OCI-LY7 (cell line): ENCODE measurements at regions not wholly inside any gene's neighbourhood (a gene's known extent, or its start where the extent isn't known, plus 50 kb on each side); places are given as distances from the start of the nearest gene placed in this dataset.
A peak's percentile ranks its signal among the peaks of the same experiment; 100 is the strongest.

Experiments used
- BruUV-seq: library from RNA; stranded (reverse); fragments of 400-500 nt; replicated peaks from 2 replicates; lab custom pipeline; 2021; lab: Mats Ljungman, UMichigan
- CTCF ChIA-PET: fragments of 300-600 bp; sonication (Branson Sonifier 250); formaldehyde crosslinking; loops from one replicate; lab custom pipeline; 2022; ENCODE audit warnings: antibody characterized with exemption; ENCODE audit not compliant: unreplicated experiment; lab: Charles Lee
- POLR2A ChIA-PET: fragments of 300-600 bp; sonication (Branson Sonifier 250); formaldehyde crosslinking; loops from one replicate; lab custom pipeline; 2022; ENCODE audit warnings: antibody characterized with exemption; lab: Charles Lee
- DNase-seq: peaks from one replicate; pipeline ENCODE4 v3.0.0-alpha.2; 2015; ENCODE audit warnings: low spot score
- H2AFZ ChIP-seq: fragments of 200-600 bp; sonication (generic), shearing (Covaris generic); 2 replicates; pipeline ENCODE4 v1.6.1; 2014; ENCODE audit warnings: mild to moderate bottlenecking, antibody characterized with exemption, low read length, moderate library complexity
- H3K27ac ChIP-seq: fragments of 200-600 bp; sonication (generic); 2 replicates; pipeline ENCODE4 v1.5.1; 2014; ENCODE audit warnings: mixed run types, low read depth, mild to moderate bottlenecking, moderate library complexity, low read length, inconsistent platforms; ENCODE audit not compliant: poor library complexity, severe bottlenecking
- H3K36me3 ChIP-seq: fragments of 200-600 bp; sonication (generic); 2 replicates; pipeline ENCODE4 v1.6.1; 2014; ENCODE audit warnings: mild to moderate bottlenecking, antibody characterized with exemption, low read length, moderate library complexity, mixed read lengths; ENCODE audit not compliant: insufficient read depth
- H3K4me1 ChIP-seq: fragments of 200-600 bp; sonication (generic); 2 replicates; pipeline ENCODE4 v1.5.1; 2014; ENCODE audit warnings: mild to moderate bottlenecking, low read length; ENCODE audit not compliant: insufficient read depth, poor library complexity, severe bottlenecking
- H3K4me2 ChIP-seq: fragments of 200-600 bp; sonication (generic); 2 replicates; pipeline ENCODE4 v1.6.1; 2014; ENCODE audit warnings: mild to moderate bottlenecking, low read length
- H3K4me3 ChIP-seq: fragments of 200-600 bp; sonication (generic); 2 replicates; pipeline ENCODE4 v1.5.1; 2014; ENCODE audit warnings: mild to moderate bottlenecking, low read depth, low read length; ENCODE audit not compliant: poor library complexity, severe bottlenecking
- H3K79me2 ChIP-seq: fragments of 200-600 bp; sonication (generic); 2 replicates; pipeline ENCODE4 v1.6.1; 2016; ENCODE audit warnings: low read depth, mild to moderate bottlenecking, low read length, moderate library complexity, mixed read lengths; ENCODE audit not compliant: insufficient read depth
- H3K9me2 ChIP-seq: fragments of 200-600 bp; sonication (generic); 2 replicates; pipeline ENCODE4 v1.6.1; 2016; ENCODE audit warnings: mild to moderate bottlenecking, low read length, mixed read lengths; ENCODE audit not compliant: insufficient read depth
- H3K9me3 ChIP-seq: fragments of 200-600 bp; sonication (generic); 2 replicates; pipeline ENCODE4 v1.6.1; 2014; ENCODE audit warnings: mild to moderate bottlenecking, mixed run types, low read length, mixed read lengths
- H4K20me1 ChIP-seq: fragments of 200-600 bp; sonication (generic); 2 replicates; pipeline ENCODE4 v1.6.1; 2014; ENCODE audit warnings: mild to moderate bottlenecking, antibody characterized with exemption, low read length, moderate library complexity, mixed read lengths; ENCODE audit not compliant: insufficient read depth
- CTCF ChIP-seq: fragments of 200-600 bp; sonication (generic); conservative IDR thresholded peaks from 2 replicates; pipeline ENCODE4 v1.5.1; 2014; ENCODE audit warnings: mild to moderate bottlenecking, antibody characterized with exemption, low read length, moderate library complexity, mixed read lengths
- EZH2phosphoT487 ChIP-seq: fragments of 200-600 bp; sonication (generic); IDR thresholded peaks from 2 replicates; pipeline ENCODE4 v1.6.1; 2018; ENCODE audit warnings: low read depth, borderline replicate concordance, mild to moderate bottlenecking, mixed run types, antibody characterized with exemption, low read length, moderate library complexity, mixed read lengths
- intact Hi-C: fragments of 100-400 bp; cut with micrococcal nuclease; formaldehyde crosslinking; loops from one replicate; pipeline ENCODE4 v1.10.0; 2022; ENCODE audit not compliant: unreplicated experiment

- TF ChIP-seq CTCF (peak; percentile 88), EZH2phosphoT487 (no peak)
- H2AFZ ChIP-seq = peak overlapping the region; percentile 80
- H3K36me3 ChIP-seq = no peaks in the 10 kb centered on the region
- DNase-seq = peak; percentile 82
- no peaks in the 10 kb centered on the region for H3K9me3 ChIP-seq
- ChIA-PET CTCF (interaction anchor here (0.7 kb wide), 1 partner anchor 200 kb away, joined by 4 read pairs; no protein-coding TSS in a partner anchor), POLR2A (no interaction called here)
- no peak overlapping the region for H3K4me3 ChIP-seq
- H3K27ac ChIP-seq = no peak overlapping the region
- no peaks in the 10 kb centered on the region for H3K79me2 ChIP-seq
- no TSS peak for BruUV-seq
- intact Hi-C loops = loop anchor here (1.0 to 2.0 kb wide), 3 partner anchors 110 to 262 kb away; no protein-coding TSS in a partner anchor
- no peaks in the 10 kb centered on the region for H3K4me1 ChIP-seq
- H4K20me1 ChIP-seq = no peaks in the 10 kb centered on the region
- peak overlapping the region; percentile 50 for H3K4me2 ChIP-seq
- H3K9me2 ChIP-seq = no peaks in the 10 kb centered on the region
Observed at GRCh38 chr12:132414634-132415326, 75.2 kb upstream of the FBRSL1 start.

- ChIA-PET CTCF (interaction anchor here (0.6 to 0.7 kb wide), 2 partner anchors 151 to 260 kb away, joined by 3 to 5 read pairs; no protein-coding TSS in a partner anchor), POLR2A (no interaction called here)
- no peaks in the 10 kb centered on the region for H3K9me3 ChIP-seq
- H3K4me1 ChIP-seq = no peaks in the 10 kb centered on the region
- H3K27ac ChIP-seq = no peak overlapping the region
- no peak overlapping the region for H2AFZ ChIP-seq
- intact Hi-C loops = loop anchor here (2.0 kb wide), 1 partner anchor 261 kb away; no protein-coding TSS in a partner anchor
- no peaks in the 10 kb centered on the region for H4K20me1 ChIP-seq
- H3K9me2 ChIP-seq = no peaks in the 10 kb centered on the region
- BruUV-seq = no TSS peak
- peak; percentile 20 for DNase-seq
- no peaks in the 10 kb centered on the region for H3K79me2 ChIP-seq
- H3K4me3 ChIP-seq = no peak overlapping the region
- H3K4me2 ChIP-seq = no peak overlapping the region
- no peaks in the 10 kb centered on the region for H3K36me3 ChIP-seq
- TF ChIP-seq CTCF = peak; percentile 74
- no peak for TF ChIP-seq EZH2phosphoT487
Observed at GRCh38 chr12:132413931-132414588, 75.9 kb upstream of the FBRSL1 start.

GRCh38 chr12:132411457-132411856 lies 78.5 kb upstream of the FBRSL1 start:
- TF ChIP-seq EZH2phosphoT487 (no peak), CTCF (no peak)
- H3K27ac ChIP-seq = no peak overlapping the region
- no peaks in the 10 kb centered on the region for H3K9me3 ChIP-seq
- H3K4me3 ChIP-seq = no peak overlapping the region
- H3K79me2 ChIP-seq = no peaks in the 10 kb centered on the region
- no peak overlapping the region for H3K4me2 ChIP-seq
- DNase-seq = no peak
- POLR2A ChIA-PET = no interaction called here
- H3K9me2 ChIP-seq = no peaks in the 10 kb centered on the region
- no peaks in the 10 kb centered on the region for H3K36me3 ChIP-seq
- H3K4me1 ChIP-seq = no peaks in the 10 kb centered on the region
- intact Hi-C loops = no loop called here
- no TSS peak for BruUV-seq
- CTCF ChIA-PET = no interaction called here
- H2AFZ ChIP-seq = no peak overlapping the region
- no peaks in the 10 kb centered on the region for H4K20me1 ChIP-seq
